GM12872 (cell line): ENCODE measurements at regions not wholly inside any gene's neighbourhood (a gene's known extent, or its start where the extent isn't known, plus 50 kb on each side); places are given as distances from the start of the nearest gene placed in this dataset.

ENCODE experiments used
- TF ChIP-seq, protein P1 (sequence below): IDR thresholded peaks from 3 replicates; pipeline ENCODE4 v1.5.1; 2011; ENCODE audit warnings: low read depth, mild to moderate bottlenecking, low read length, moderate library complexity; ENCODE audit not compliant: insufficient read depth

DNA sequence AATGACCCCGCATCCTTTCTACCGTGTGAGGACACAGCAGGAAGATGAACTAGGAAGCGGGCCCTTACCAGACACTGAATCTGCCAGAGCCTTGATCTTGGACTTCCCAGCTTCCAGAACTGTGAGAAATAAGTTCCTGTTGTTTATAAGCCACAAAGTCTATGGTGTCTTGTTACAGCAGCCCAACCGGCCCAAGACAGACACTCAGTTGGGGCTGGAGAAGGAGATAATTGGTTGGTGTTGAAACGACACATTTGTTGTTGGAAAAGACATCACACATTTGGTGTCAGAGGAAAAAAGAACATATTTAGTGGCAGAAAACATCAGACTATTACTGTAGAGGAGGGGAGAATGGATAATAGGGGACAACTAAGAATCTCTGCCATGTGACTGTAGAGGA lies 122.3 kb upstream of the SEC14L1 start:
- TF ChIP-seq, protein P1, sequence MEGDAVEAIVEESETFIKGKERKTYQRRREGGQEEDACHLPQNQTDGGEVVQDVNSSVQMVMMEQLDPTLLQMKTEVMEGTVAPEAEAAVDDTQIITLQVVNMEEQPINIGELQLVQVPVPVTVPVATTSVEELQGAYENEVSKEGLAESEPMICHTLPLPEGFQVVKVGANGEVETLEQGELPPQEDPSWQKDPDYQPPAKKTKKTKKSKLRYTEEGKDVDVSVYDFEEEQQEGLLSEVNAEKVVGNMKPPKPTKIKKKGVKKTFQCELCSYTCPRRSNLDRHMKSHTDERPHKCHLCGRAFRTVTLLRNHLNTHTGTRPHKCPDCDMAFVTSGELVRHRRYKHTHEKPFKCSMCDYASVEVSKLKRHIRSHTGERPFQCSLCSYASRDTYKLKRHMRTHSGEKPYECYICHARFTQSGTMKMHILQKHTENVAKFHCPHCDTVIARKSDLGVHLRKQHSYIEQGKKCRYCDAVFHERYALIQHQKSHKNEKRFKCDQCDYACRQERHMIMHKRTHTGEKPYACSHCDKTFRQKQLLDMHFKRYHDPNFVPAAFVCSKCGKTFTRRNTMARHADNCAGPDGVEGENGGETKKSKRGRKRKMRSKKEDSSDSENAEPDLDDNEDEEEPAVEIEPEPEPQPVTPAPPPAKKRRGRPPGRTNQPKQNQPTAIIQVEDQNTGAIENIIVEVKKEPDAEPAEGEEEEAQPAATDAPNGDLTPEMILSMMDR, result no peak

DNA sequence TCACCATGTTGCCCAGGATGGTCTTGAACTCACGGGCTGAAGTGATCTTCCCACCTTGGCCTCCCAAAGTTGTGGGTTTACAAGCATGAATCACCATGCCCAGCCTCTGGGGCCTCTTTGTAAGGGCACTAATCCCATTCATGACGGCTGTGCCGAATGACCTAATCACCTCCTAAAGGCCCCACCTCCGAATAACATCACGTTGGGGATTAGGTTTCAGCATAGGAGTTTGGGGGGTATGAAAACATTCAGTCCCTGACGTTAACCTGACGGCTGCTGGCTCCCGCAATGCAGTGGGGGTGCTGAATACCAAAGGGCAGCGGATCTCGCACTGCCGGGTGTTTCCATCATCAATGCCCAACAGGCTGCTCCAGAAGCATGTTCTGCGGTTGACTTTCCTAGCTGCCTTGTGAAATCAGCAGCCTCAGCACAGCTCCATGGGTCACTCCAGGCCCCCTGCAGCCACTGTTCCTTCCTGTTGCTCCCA lies 120.8 kb upstream of the SEC14L1 start:
- TF ChIP-seq, protein P1, result no peak

GRCh38 chr17:77020973-77021372 lies 119.8 kb upstream of the SEC14L1 start:
- TF ChIP-seq, protein P1, result no peak

DNA sequence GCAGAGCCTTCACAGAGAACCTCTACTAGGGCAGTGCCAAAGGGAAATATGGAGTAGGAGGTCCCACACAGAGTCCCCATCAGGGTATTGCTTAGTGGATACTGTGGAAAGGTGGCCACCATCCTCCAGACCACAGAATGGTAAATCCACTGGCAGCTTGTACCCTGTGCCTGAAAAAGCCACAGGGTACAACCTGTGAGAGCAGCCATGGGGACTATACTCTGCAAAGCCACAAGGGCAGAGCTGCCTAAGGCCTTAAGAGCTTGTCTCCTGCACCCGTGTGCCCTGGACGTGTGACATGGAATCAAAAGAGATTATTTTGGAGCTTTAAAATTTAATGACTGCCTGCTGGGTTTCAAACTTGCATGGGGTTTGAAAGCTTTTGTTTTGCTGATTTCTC lies 118.0 kb upstream of the SEC14L1 start:
- TF ChIP-seq, protein P1, result no peak

DNA sequence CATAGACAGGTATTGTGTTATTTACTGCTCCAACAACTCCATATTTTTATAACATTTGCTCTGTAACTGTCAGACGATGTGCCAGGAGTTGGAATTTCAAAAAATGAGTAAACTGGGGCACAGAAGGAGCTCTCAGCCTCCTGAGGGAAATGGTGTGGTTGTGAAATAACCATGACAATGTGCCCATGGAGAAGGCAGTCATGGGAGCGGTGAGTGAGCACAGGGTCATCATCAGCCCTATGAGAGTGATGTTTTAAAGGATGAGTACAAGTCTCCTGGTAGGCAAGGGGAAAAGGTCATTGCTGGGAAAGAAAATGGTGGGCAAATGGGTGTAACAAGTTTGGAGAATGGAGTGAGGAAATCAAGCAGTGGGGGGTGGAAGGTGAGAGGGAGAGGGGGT lies 115.0 kb upstream of the SEC14L1 start:
- TF ChIP-seq, protein P1, result no peak

GRCh38 chr17:77027271-77027889 lies 113.4 kb upstream of the SEC14L1 start:
- TF ChIP-seq, protein P1, result no peak

- TF ChIP-seq, protein P1, result no peak
These were observed 111.9 kb upstream of the SEC14L1 start for GRCh38 chr17:77028900-77029299.

DNA sequence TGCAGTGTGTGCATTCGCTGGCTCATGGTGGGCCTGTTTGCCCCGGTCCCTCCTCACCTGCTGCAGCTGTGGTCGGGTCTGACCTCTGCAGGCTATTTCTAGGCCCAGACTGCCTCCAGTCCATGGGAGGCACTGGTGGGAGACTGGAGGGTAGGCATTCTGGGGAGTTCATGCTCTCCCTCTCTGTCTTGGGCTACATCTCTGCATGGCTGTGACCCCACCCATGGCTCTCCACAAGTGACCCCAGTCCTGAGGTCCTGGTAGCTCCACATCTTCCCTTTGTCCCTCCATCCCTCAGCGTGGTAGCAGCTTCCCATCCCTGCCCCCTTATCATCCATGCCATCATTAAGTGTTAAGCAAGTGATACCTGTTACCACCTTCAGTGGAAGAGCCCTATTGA lies 107.8 kb upstream of the SEC14L1 start:
- TF ChIP-seq, protein P1, result no peak
